HCT116 (cell line): ENCODE measurements at regions not wholly inside any gene's neighbourhood (a gene's known extent, or its start where the extent isn't known, plus 50 kb on each side); places are given as distances from the start of the nearest gene placed in this dataset.

ENCODE experiments used
- ATAC-seq: fragments of 200-7000 bp; cut with Tn5 transposase; 2 replicates; pipeline ENCODE4 v1.9.1; 2020; ENCODE audit warnings: mild to moderate bottlenecking, moderate library complexity
- BruUV-seq: library from RNA; stranded (reverse); fragments of 400-500 nt; replicated peaks from 2 replicates; lab custom pipeline; 2021; lab: Mats Ljungman, UMichigan
- CTCF ChIA-PET: fragments of 300-600 bp; sonication (Branson Sonifier 250); formaldehyde crosslinking; loops from one replicate; lab custom pipeline; 2021; ENCODE audit warnings: antibody characterized with exemption; lab: Charles Lee
- POLR2A ChIA-PET: fragments of 300-600, 350-600 bp; sonication (Branson Sonifier 250); formaldehyde crosslinking; loops from one replicate; lab custom pipeline; 2021; ENCODE audit warnings: antibody characterized with exemption; lab: Charles Lee
- RAD21 ChIA-PET, 2 experiments: fragments of 300-600 bp; sonication (Branson Sonifier 250); formaldehyde crosslinking; loops; one replicate each; lab custom pipeline; 2023; ENCODE audit warnings: low total read pairs in 2 of 2; ENCODE audit not compliant: uncharacterized antibody in 2 of 2, unreplicated experiment in 2 of 2, low non-redundant PET in 1 of 2; lab: Charles Lee
- DNase-seq: peaks from one replicate; pipeline ENCODE4 v3.0.0-alpha.2; 2010; ENCODE audit warnings: low read depth, low spot score
- H2AFZ ChIP-seq: fragments of 200-600 bp; shearing (Covaris generic), sonication (generic); 2 replicates; pipeline ENCODE4 v1.6.1; 2017; ENCODE audit warnings: low read depth, mixed run types, mixed read lengths, antibody characterized with exemption, low read length; ENCODE audit not compliant: poor library complexity, severe bottlenecking
- H3K27ac ChIP-seq: 2 replicates; pipeline ENCODE4 v1.5.1; 2012; ENCODE audit warnings: low read depth, low read length
- H3K27me3 ChIP-seq: fragments of 200-600 bp; sonication (generic); 2 replicates; pipeline ENCODE4 v1.6.1; 2016; ENCODE audit warnings: mixed run types, low read length, mixed read lengths; ENCODE audit not compliant: insufficient read depth
- H3K36me3 ChIP-seq, 2 experiments: fragments of 200-500 bp in 1 of 2; fragments of 200-600 bp in 1 of 2; sonication (Bioruptor generic) in 1 of 2; sonication (generic) in 1 of 2; 2 replicates each; pipeline versions ENCODE4 v1.5.1 to v1.6.1; 2014 to 2016; ENCODE audit warnings: low read length in 2 of 2, inconsistent platforms in 1 of 2, mixed read lengths in 1 of 2, mixed run types in 1 of 2; ENCODE audit not compliant: insufficient read depth in 2 of 2, control insufficient read depth in 1 of 2
- H3K4me1 ChIP-seq, 2 experiments: fragments of 200-600 bp in 1 of 2; sonication (generic) in 1 of 2; 2 replicates each; pipeline versions ENCODE4 v1.5.1 to v1.6.1; 2012 to 2017; ENCODE audit warnings: low read length in 2 of 2, inconsistent platforms in 1 of 2, mild to moderate bottlenecking in 1 of 2, mixed read lengths in 1 of 2, mixed run types in 1 of 2, moderate library complexity in 1 of 2; ENCODE audit not compliant: insufficient read depth in 2 of 2, control insufficient read depth in 1 of 2
- H3K4me2 ChIP-seq: fragments of 200-600 bp; sonication (generic); 2 replicates; pipeline ENCODE4 v1.6.1; 2017; ENCODE audit warnings: mixed run types, low read length, mixed read lengths
- H3K4me3 ChIP-seq, 2 experiments: fragments of 200-600 bp in 1 of 2; sonication (generic) in 1 of 2; replicated peaks in 1 of 2; 2 replicates each; pipeline ENCODE4 v1.5.1; 2011 to 2016; ENCODE audit warnings: low read length in 2 of 2, control low read depth in 1 of 2, low read depth in 1 of 2, mild to moderate bottlenecking in 1 of 2, mixed read lengths in 1 of 2, mixed run types in 1 of 2
- H3K79me2 ChIP-seq: fragments of 200-600 bp; sonication (generic); 2 replicates; pipeline ENCODE4 v1.6.1; 2017; ENCODE audit warnings: mild to moderate bottlenecking, mixed run types, low read length, moderate library complexity, mixed read lengths; ENCODE audit not compliant: insufficient read depth
- H3K9ac ChIP-seq: fragments of 200-600 bp; sonication (generic); 2 replicates; pipeline ENCODE4 v1.6.1; 2016; ENCODE audit warnings: low read length, mixed read lengths
- H3K9me2 ChIP-seq: fragments of 200-600 bp; sonication (generic), shearing (Covaris generic); 2 replicates; pipeline ENCODE4 v1.6.1; 2017; ENCODE audit warnings: mixed run types, mild to moderate bottlenecking, moderate library complexity; ENCODE audit not compliant: insufficient read depth
- H3K9me3 ChIP-seq, 2 experiments: fragments of 200-500 bp in 1 of 2; fragments of 200-600 bp in 1 of 2; sonication (Bioruptor generic) in 1 of 2; sonication (generic) in 1 of 2; 2 replicates each; pipeline ENCODE4 v1.6.1; 2014 to 2017; ENCODE audit warnings: low read length in 2 of 2, mixed read lengths in 2 of 2, inconsistent platforms in 1 of 2, low read depth in 1 of 2, mild to moderate bottlenecking in 1 of 2, mixed run types in 1 of 2, moderate library complexity in 1 of 2; ENCODE audit not compliant: control insufficient read depth in 1 of 2, insufficient read depth in 1 of 2
- H4K20me1 ChIP-seq: fragments of 200-600 bp; sonication (generic), shearing (Covaris generic); 2 replicates; pipeline ENCODE4 v1.6.1; 2017; ENCODE audit warnings: mixed run types, mild to moderate bottlenecking, moderate library complexity; ENCODE audit not compliant: insufficient read depth
- CBX3 ChIP-seq: IDR thresholded peaks from 2 replicates; pipeline ENCODE4 v1.6.1; 2012; ENCODE audit warnings: low read depth
- CEBPB ChIP-seq: IDR thresholded peaks from 2 replicates; pipeline ENCODE4 v1.6.1; 2012; ENCODE audit warnings: low read depth
- EGR1 ChIP-seq: IDR thresholded peaks from 2 replicates; pipeline ENCODE4 v1.6.1; 2012; ENCODE audit warnings: low read depth
- ELF1 ChIP-seq: IDR thresholded peaks from 2 replicates; pipeline ENCODE4 v1.6.1; 2012; ENCODE audit warnings: low read depth, borderline replicate concordance
- EZH2phosphoT487 ChIP-seq: fragments of 200-600 bp; IDR thresholded peaks from 2 replicates; pipeline ENCODE4 v1.6.1; 2018; ENCODE audit warnings: antibody characterized with exemption, borderline replicate concordance
- FOSL1 ChIP-seq: IDR thresholded peaks from 2 replicates; pipeline ENCODE4 v1.6.1; 2012; ENCODE audit warnings: low read depth
- JUND ChIP-seq: IDR thresholded peaks from 2 replicates; pipeline ENCODE4 v1.6.1; 2012
- POLR2A ChIP-seq: IDR thresholded peaks from 2 replicates; pipeline ENCODE4 v1.7.0; 2011; ENCODE audit warnings: borderline replicate concordance; ENCODE audit not compliant: insufficient read depth, insufficient read length; ENCODE audit errors: extremely low read depth
- POLR2AphosphoS5 ChIP-seq: IDR thresholded peaks from 2 replicates; pipeline ENCODE4 v1.6.1; 2011; ENCODE audit warnings: mild to moderate bottlenecking, low read depth, low read length, moderate library complexity
- SIN3A ChIP-seq: IDR thresholded peaks from 2 replicates; pipeline ENCODE4 v1.6.1; 2012; ENCODE audit warnings: low read depth
- SRF ChIP-seq: IDR thresholded peaks from 2 replicates; pipeline ENCODE4 v1.6.1; 2012; ENCODE audit warnings: low read depth
- ZFX ChIP-seq: fragments of 450-650 bp; IDR thresholded peaks from 2 replicates; pipeline ENCODE4 v1.6.1; 2017
- ZNF274 ChIP-seq: fragments of 200-500 bp; sonication (Bioruptor generic); IDR thresholded peaks from 2 replicates; pipeline ENCODE4 v1.6.1; 2014; ENCODE audit warnings: mild to moderate bottlenecking, low read depth, low read length, inconsistent platforms
- intact Hi-C: fragments of 100-400 bp; cut with micrococcal nuclease; formaldehyde crosslinking; loops from 2 replicates; pipeline ENCODE4 v1.10.0; 2022
- TF ChIP-seq, protein P1 (sequence below): IDR thresholded peaks from 2 replicates; pipeline ENCODE4 v1.6.1; 2012

GRCh38 chr6:166738386-166739116, 111.5 kb upstream of the RPS6KA2 start:
- ChIA-PET POLR2A (no interaction called here), CTCF (no interaction called here), RAD21 (no interaction called here)
- H3K27ac ChIP-seq, result no peak overlapping the region
- DNase-seq (no peak), ATAC-seq (no peak)
- intact Hi-C loops, result no loop called here
- TF ChIP-seq ZFX, result no peak
- TF ChIP-seq POLR2AphosphoS5, result no peak
- TF ChIP-seq SRF, result no peak
- TF ChIP-seq CBX3, result no peak
- TF ChIP-seq ZNF274, result no peak
- TF ChIP-seq, protein P1, sequence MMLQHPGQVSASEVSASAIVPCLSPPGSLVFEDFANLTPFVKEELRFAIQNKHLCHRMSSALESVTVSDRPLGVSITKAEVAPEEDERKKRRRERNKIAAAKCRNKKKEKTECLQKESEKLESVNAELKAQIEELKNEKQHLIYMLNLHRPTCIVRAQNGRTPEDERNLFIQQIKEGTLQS, result no peak
- no peak for TF ChIP-seq ELF1
- no peak for TF ChIP-seq POLR2A
- TF ChIP-seq FOSL1, result no peak
- no peak for TF ChIP-seq JUND
- TF ChIP-seq EGR1, result no peak
- no peak for TF ChIP-seq CEBPB
- no peak for TF ChIP-seq SIN3A
- no peak for TF ChIP-seq EZH2phosphoT487
- H3K4me1 ChIP-seq, result peaks cover 4 to 35% of the 10 kb centered on the region in 2 experiments
- no peak overlapping the region for H3K9ac ChIP-seq
- H3K4me3 ChIP-seq, result no peak overlapping the region
- BruUV-seq, result no TSS peak
- no peaks in the 10 kb centered on the region for H3K36me3 ChIP-seq
- H3K9me3 ChIP-seq, result no peaks in the 10 kb centered on the region
- H3K9me2 ChIP-seq, result no peaks in the 10 kb centered on the region
- no peak overlapping the region for H2AFZ ChIP-seq
- no peaks in the 10 kb centered on the region for H4K20me1 ChIP-seq
- no peaks in the 10 kb centered on the region for H3K79me2 ChIP-seq
- no peak overlapping the region for H3K4me2 ChIP-seq
- H3K27me3 ChIP-seq, result no peaks in the 10 kb centered on the region
